ENCODE measurements at regions not wholly inside any gene's neighbourhood (a gene's known extent, or its start where the extent isn't known, plus 50 kb on each side); places are given as distances from the start of the nearest gene placed in this dataset.

- peaks cover 15% of the 10 kb centered on the region; the same call in 2 of the 3 replicates for H3K4me1 Mint-ChIP-seq
- no peak overlapping the region for H3K4me3 ChIP-seq
- peaks cover 10% of the 10 kb centered on the region for H3K4me1 ChIP-seq (ENCODE audit: insufficient read depth)
- H3K36me3 ChIP-seq (ENCODE audit: insufficient read depth): no peaks in the 10 kb centered on the region
- H3K27me3 Mint-ChIP-seq (ENCODE audit: insufficient read depth, low read depth, poor library complexity): peaks cover 3% of the 10 kb centered on the region
- H2AFZ ChIP-seq: 0 out of 2 replicates have a peak overlapping the region, but pooled peaks have one; percentile 10
- no peaks in the 10 kb centered on the region for H3K9me2 ChIP-seq (ENCODE audit: insufficient read depth)
- no peaks in the 10 kb centered on the region for H3K27me3 ChIP-seq (ENCODE audit: insufficient read depth)
- H3K36me3 Mint-ChIP-seq (ENCODE audit: low read depth): 0 out of 3 replicates have a peak, but pooled peaks cover 2% of the 10 kb centered on the region
- H3F3A ChIP-seq (replicated peaks; ENCODE audit: low read depth): peaks cover 3% of the 10 kb centered on the region; the same call in 1 of the 2 replicates
- no peak overlapping the region for H3K27ac ChIP-seq (ENCODE audit: low read depth)
- ATAC-seq (no peak), DNase-seq (ENCODE audit: low spot score) (no peak)
- no peak overlapping the region for H3K27ac Mint-ChIP-seq
- peaks cover 11% of the 10 kb centered on the region for H3K9me3 Mint-ChIP-seq
- no peaks in the 10 kb centered on the region for H3K79me2 ChIP-seq (replicated peaks; ENCODE audit: insufficient read depth)
- TF ChIP-seq ZNF331 (CRISPR knock-in tag; IDR thresholded peaks at IDR 0.05; ENCODE audit: low read depth) (no peak), CREB1 (CRISPR knock-in tag; IDR thresholded peaks at IDR 0.05; ENCODE audit: low read depth) (no peak), STAT1 (IDR thresholded peaks at IDR 0.05; ENCODE audit: unreplicated experiment) (no peak)
- H4K20me1 ChIP-seq (replicated peaks; ENCODE audit: insufficient read depth): no peaks in the 10 kb centered on the region
- H3K4me3 Mint-ChIP-seq: no peak overlapping the region
- H3K4me2 ChIP-seq: no peak overlapping the region
Observed at GRCh38 chr6:166027761-166028160, 139.9 kb downstream of the TBXT start.

- H3K27me3 Mint-ChIP-seq (ENCODE audit: insufficient read depth, low read depth, poor library complexity): peaks cover 3% of the 10 kb centered on the region
- H2AFZ ChIP-seq: 0 out of 2 replicates have a peak overlapping the region, but pooled peaks have one; percentile 14
- no peaks in the 10 kb centered on the region for H3K36me3 ChIP-seq (ENCODE audit: insufficient read depth)
- DNase-seq (ENCODE audit: low spot score): no peak
- no peaks in the 10 kb centered on the region for H3K27me3 ChIP-seq (ENCODE audit: insufficient read depth)
- 0 out of 3 replicates have a peak, but pooled peaks cover 2% of the 10 kb centered on the region for H3K36me3 Mint-ChIP-seq (ENCODE audit: low read depth)
- no peaks in the 10 kb centered on the region for H3K79me2 ChIP-seq (replicated peaks; ENCODE audit: insufficient read depth)
- H3K4me3 ChIP-seq: no peak overlapping the region
- H3F3A ChIP-seq (replicated peaks; ENCODE audit: low read depth): peaks cover 3% of the 10 kb centered on the region; the same call in 1 of the 2 replicates
- no peak overlapping the region for H3K4me2 ChIP-seq
- peaks cover 10% of the 10 kb centered on the region for H3K4me1 ChIP-seq (ENCODE audit: insufficient read depth)
- peak; percentile 48 for ATAC-seq
- peaks cover 7% of the 10 kb centered on the region; the same call in 2 of the 3 replicates for H3K4me1 Mint-ChIP-seq
- H3K27ac Mint-ChIP-seq: no peak overlapping the region
- no peak overlapping the region for H3K4me3 Mint-ChIP-seq
- H3K27ac ChIP-seq (ENCODE audit: low read depth): no peak overlapping the region
- H3K9me3 Mint-ChIP-seq: peaks cover 11% of the 10 kb centered on the region
- H3K9me2 ChIP-seq (ENCODE audit: insufficient read depth): no peaks in the 10 kb centered on the region
- H4K20me1 ChIP-seq (replicated peaks; ENCODE audit: insufficient read depth): no peaks in the 10 kb centered on the region
- TF ChIP-seq CREB1 (CRISPR knock-in tag; IDR thresholded peaks at IDR 0.05; ENCODE audit: low read depth) (no peak), ZNF331 (CRISPR knock-in tag; IDR thresholded peaks at IDR 0.05; ENCODE audit: low read depth) (no peak), ZNF114 (CRISPR knock-in tag; IDR thresholded peaks at IDR 0.05) (no peak), JUNB (IDR thresholded peaks at IDR 0.05; ENCODE audit: unreplicated experiment) (no peak), NANOG (IDR thresholded peaks at IDR 0.05; ENCODE audit: borderline replicate concordance) (no peak), EZH2phosphoT487 (IDR thresholded peaks at IDR 0.05; ENCODE audit: unreplicated experiment) (no peak), ETS1 (IDR thresholded peaks at IDR 0.05) (no peak), REST (IDR thresholded peaks at IDR 0.05; ENCODE audit: unreplicated experiment) (no peak), STAT1 (IDR thresholded peaks at IDR 0.05; ENCODE audit: unreplicated experiment) (no peak)
- TF ChIP-seq, protein P1, sequence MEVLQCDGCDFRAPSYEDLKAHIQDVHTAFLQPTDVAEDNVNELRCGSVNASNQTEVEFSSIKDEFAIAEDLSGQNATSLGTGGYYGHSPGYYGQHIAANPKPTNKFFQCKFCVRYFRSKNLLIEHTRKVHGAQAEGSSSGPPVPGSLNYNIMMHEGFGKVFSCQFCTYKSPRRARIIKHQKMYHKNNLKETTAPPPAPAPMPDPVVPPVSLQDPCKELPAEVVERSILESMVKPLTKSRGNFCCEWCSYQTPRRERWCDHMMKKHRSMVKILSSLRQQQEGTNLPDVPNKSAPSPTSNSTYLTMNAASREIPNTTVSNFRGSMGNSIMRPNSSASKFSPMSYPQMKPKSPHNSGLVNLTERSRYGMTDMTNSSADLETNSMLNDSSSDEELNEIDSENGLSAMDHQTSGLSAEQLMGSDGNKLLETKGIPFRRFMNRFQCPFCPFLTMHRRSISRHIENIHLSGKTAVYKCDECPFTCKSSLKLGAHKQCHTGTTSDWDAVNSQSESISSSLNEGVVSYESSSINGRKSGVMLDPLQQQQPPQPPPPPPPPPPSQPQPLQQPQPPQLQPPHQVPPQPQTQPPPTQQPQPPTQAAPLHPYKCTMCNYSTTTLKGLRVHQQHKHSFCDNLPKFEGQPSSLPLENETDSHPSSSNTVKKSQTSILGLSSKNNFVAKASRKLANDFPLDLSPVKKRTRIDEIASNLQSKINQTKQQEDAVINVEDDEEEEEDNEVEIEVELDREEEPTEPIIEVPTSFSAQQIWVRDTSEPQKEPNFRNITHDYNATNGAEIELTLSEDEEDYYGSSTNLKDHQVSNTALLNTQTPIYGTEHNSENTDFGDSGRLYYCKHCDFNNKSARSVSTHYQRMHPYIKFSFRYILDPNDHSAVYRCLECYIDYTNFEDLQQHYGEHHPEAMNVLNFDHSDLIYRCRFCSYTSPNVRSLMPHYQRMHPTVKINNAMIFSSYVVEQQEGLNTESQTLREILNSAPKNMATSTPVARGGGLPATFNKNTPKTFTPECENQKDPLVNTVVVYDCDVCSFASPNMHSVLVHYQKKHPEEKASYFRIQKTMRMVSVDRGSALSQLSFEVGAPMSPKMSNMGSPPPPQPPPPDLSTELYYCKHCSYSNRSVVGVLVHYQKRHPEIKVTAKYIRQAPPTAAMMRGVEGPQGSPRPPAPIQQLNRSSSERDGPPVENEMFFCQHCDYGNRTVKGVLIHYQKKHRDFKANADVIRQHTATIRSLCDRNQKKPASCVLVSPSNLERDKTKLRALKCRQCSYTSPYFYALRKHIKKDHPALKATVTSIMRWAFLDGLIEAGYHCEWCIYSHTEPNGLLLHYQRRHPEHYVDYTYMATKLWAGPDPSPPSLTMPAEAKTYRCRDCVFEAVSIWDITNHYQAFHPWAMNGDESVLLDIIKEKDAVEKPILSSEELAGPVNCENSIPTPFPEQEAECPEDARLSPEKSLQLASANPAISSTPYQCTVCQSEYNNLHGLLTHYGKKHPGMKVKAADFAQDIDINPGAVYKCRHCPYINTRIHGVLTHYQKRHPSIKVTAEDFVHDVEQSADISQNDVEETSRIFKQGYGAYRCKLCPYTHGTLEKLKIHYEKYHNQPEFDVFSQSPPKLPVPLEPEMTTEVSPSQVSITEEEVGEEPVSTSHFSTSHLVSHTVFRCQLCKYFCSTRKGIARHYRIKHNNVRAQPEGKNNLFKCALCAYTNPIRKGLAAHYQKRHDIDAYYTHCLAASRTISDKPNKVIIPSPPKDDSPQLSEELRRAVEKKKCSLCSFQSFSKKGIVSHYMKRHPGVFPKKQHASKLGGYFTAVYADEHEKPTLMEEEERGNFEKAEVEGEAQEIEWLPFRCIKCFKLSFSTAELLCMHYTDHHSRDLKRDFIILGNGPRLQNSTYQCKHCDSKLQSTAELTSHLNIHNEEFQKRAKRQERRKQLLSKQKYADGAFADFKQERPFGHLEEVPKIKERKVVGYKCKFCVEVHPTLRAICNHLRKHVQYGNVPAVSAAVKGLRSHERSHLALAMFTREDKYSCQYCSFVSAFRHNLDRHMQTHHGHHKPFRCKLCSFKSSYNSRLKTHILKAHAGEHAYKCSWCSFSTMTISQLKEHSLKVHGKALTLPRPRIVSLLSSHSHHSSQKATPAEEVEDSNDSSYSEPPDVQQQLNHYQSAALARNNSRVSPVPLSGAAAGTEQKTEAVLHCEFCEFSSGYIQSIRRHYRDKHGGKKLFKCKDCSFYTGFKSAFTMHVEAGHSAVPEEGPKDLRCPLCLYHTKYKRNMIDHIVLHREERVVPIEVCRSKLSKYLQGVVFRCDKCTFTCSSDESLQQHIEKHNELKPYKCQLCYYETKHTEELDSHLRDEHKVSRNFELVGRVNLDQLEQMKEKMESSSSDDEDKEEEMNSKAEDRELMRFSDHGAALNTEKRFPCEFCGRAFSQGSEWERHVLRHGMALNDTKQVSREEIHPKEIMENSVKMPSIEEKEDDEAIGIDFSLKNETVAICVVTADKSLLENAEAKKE (CRISPR knock-in tag; IDR thresholded peaks at IDR 0.05): no peak
Observed at GRCh38 chr6:166026586-166027126, 141.0 kb downstream of the TBXT start.

Data from GM23338 (cell line).